Liver (tissue), 8 donors: ENCODE measurements at regions not wholly inside any gene's neighbourhood (a gene's known extent, or its start where the extent isn't known, plus 50 kb on each side); places are given as distances from the start of the nearest gene placed in this dataset.

ENCODE experiments used
- DNase-seq: peaks from one replicate; pipeline ENCODE4 v3.0.0-alpha.2; 2017; ENCODE audit warnings: low spot score
- H3K27ac ChIP-seq, 2 donors: one replicate each; pipeline ENCODE4 v1.7.0; 2013; ENCODE audit warnings: inconsistent platforms in 2 of 2, low read length in 2 of 2, control low read depth in 1 of 2, low read depth in 1 of 2, mild to moderate bottlenecking in 1 of 2
- H3K27me3 ChIP-seq, 4 donors: one replicate each; pipeline versions ENCODE4 v1.6.1 to v1.7.0; 2013; ENCODE audit warnings: low read length in 3 of 4, inconsistent platforms in 1 of 4, mild to moderate bottlenecking in 1 of 4, moderate library complexity in 1 of 4; ENCODE audit not compliant: control insufficient read depth in 4 of 4, insufficient read depth in 4 of 4
- H3K36me3 ChIP-seq, 4 donors: one replicate each; pipeline versions ENCODE4 v1.6.1 to v1.7.0; 2013; ENCODE audit warnings: low read length in 3 of 4, mild to moderate bottlenecking in 3 of 4, low read depth in 1 of 4, moderate library complexity in 1 of 4; ENCODE audit not compliant: control insufficient read depth in 4 of 4, insufficient read depth in 3 of 4
- H3K4me1 ChIP-seq, 4 donors: one replicate each; pipeline versions ENCODE4 v1.6.1 to v1.7.0; 2013; ENCODE audit warnings: low read length in 3 of 4, mild to moderate bottlenecking in 3 of 4, moderate library complexity in 1 of 4; ENCODE audit not compliant: control insufficient read depth in 4 of 4, insufficient read depth in 4 of 4
- H3K4me3 ChIP-seq, 3 donors: one replicate each; pipeline versions ENCODE4 v1.6.1 to v1.7.0; 2013; ENCODE audit warnings: low read length in 3 of 3, control low read depth in 1 of 3, low read depth in 1 of 3, mild to moderate bottlenecking in 1 of 3
- H3K9ac ChIP-seq, 2 donors: one replicate each; pipeline ENCODE4 v1.7.0; 2013; ENCODE audit warnings: low read length in 2 of 2, mild to moderate bottlenecking in 2 of 2, moderate library complexity in 2 of 2, control low read depth in 1 of 2, low read depth in 1 of 2
- H3K9me3 ChIP-seq, 4 donors: one replicate each; pipeline versions ENCODE4 v1.6.1 to v1.7.0; 2013; ENCODE audit warnings: low read length in 3 of 4; ENCODE audit not compliant: control insufficient read depth in 4 of 4
- ATF3 ChIP-seq: IDR thresholded peaks from 2 replicates; pipeline ENCODE4 v1.6.1; 2016; ENCODE audit warnings: antibody characterized with exemption
- CTCF ChIP-seq: fragments of 150-350 bp; IDR thresholded peaks from 2 replicates; pipeline ENCODE4 v1.5.1; 2017; ENCODE audit warnings: improper control_type of control experiment, low read depth, low read length; ENCODE audit not compliant: missing input control
- EGR1 ChIP-seq, 2 donors: IDR thresholded peaks; 2 replicates each; pipeline ENCODE4 v1.6.1; 2016 to 2018; ENCODE audit warnings: antibody characterized with exemption in 2 of 2, low read depth in 2 of 2
- FOXA1 ChIP-seq: IDR thresholded peaks from 2 replicates; pipeline ENCODE4 v1.6.1; 2016; ENCODE audit warnings: antibody characterized with exemption
- FOXA2 ChIP-seq: IDR thresholded peaks from 2 replicates; pipeline ENCODE4 v1.6.1; 2016; ENCODE audit warnings: antibody characterized with exemption
- GABPA ChIP-seq, 2 donors: IDR thresholded peaks in 1 of 2; conservative IDR thresholded peaks in 1 of 2; 2 replicates each; pipeline ENCODE4 v1.6.1; 2016; ENCODE audit warnings: antibody characterized with exemption in 2 of 2, mild to moderate bottlenecking in 1 of 2, moderate library complexity in 1 of 2
- HNF4A ChIP-seq, 2 donors: conservative IDR thresholded peaks; 2 replicates each; pipeline ENCODE4 v1.6.1; 2016; ENCODE audit warnings: antibody characterized with exemption in 2 of 2, mild to moderate bottlenecking in 2 of 2
- HNF4G ChIP-seq: IDR thresholded peaks from 2 replicates; pipeline ENCODE4 v1.6.1; 2016; ENCODE audit warnings: antibody characterized with exemption
- JUND ChIP-seq, 2 donors: IDR thresholded peaks; 2 replicates each; pipeline ENCODE4 v1.6.1; 2016; ENCODE audit warnings: antibody characterized with exemption in 2 of 2
- MAX ChIP-seq: IDR thresholded peaks from 2 replicates; pipeline ENCODE4 v1.6.1; 2016; ENCODE audit warnings: antibody characterized with exemption
- NR2F2 ChIP-seq: IDR thresholded peaks from 2 replicates; pipeline ENCODE4 v1.6.1; 2016; ENCODE audit warnings: antibody characterized with exemption
- RAD21 ChIP-seq, 2 donors: IDR thresholded peaks; 2 replicates each; pipeline ENCODE4 v1.6.1; 2016; ENCODE audit warnings: antibody characterized with exemption in 2 of 2, mild to moderate bottlenecking in 2 of 2
- REST ChIP-seq: IDR thresholded peaks from 2 replicates; pipeline ENCODE4 v1.6.1; 2016; ENCODE audit warnings: antibody characterized with exemption, mild to moderate bottlenecking
- RXRA ChIP-seq, 2 donors: IDR thresholded peaks; 2 replicates each; pipeline ENCODE4 v1.6.1; 2017 to 2018; ENCODE audit warnings: antibody characterized with exemption in 2 of 2, mild to moderate bottlenecking in 1 of 2
- SP1 ChIP-seq: IDR thresholded peaks from 2 replicates; pipeline ENCODE4 v1.6.1; 2018; ENCODE audit warnings: antibody characterized with exemption, mild to moderate bottlenecking
- TAF1 ChIP-seq: conservative IDR thresholded peaks from 2 replicates; pipeline ENCODE4 v1.6.1; 2016; ENCODE audit warnings: antibody characterized with exemption, mild to moderate bottlenecking
- YY1 ChIP-seq: IDR thresholded peaks from 2 replicates; pipeline ENCODE4 v1.6.1; 2016; ENCODE audit warnings: antibody characterized with exemption, mild to moderate bottlenecking
- ZBTB33 ChIP-seq: IDR thresholded peaks from 2 replicates; pipeline ENCODE4 v1.6.1; 2016; ENCODE audit warnings: antibody characterized with exemption
- WGBS: extraction: QIAGEN DNeasy Blood & Tissue Kit; methylation state at CpG from one replicate; pipeline ENCODE4 v1.1.7; 2013; 5-methylcytosine and 5-hydroxymethylcytosine counted together
- donor health status: healthy.
- donor health status: healthy.
- donor health status: healthy.
- donor health status: healthy.
- donor health status: healthy.

- H3K4me3 ChIP-seq: no peak overlapping the region
- H3K4me1 ChIP-seq: no peaks in the 10 kb centered on the region
- no peak for DNase-seq
- H3K9me3 ChIP-seq: no peaks in the 10 kb centered on the region
- H3K9ac ChIP-seq: no peak overlapping the region
- no peak overlapping the region for H3K27ac ChIP-seq
- H3K27me3 ChIP-seq: peaks cover 0 to 13% (median 4%) of the 10 kb centered on the region in 4 donors
- H3K36me3 ChIP-seq: no peaks in the 10 kb centered on the region
- TF ChIP-seq SP1 (no peak), FOXA1 (no peak), GABPA (IDR thresholded peaks at IDR 0.05 in 1 of 2, conservative IDR thresholded peaks at IDR 0.05 in 1 of 2) (no peak), REST (no peak), YY1 (no peak), RAD21 (IDR thresholded peaks at IDR 0.05) (no peak), HNF4G (no peak), EGR1 (IDR thresholded peaks at IDR 0.05; ENCODE audit: low read depth in 2 of 2) (no peak), TAF1 (no peak), ZBTB33 (no peak), JUND (IDR thresholded peaks at IDR 0.05) (no peak), RXRA (IDR thresholded peaks at IDR 0.05) (no peak), ATF3 (no peak), MAX (no peak), FOXA2 (no peak), CTCF (no peak), HNF4A (conservative IDR thresholded peaks at IDR 0.05) (no peak), NR2F2 (no peak)
- 62% methylated on average over 13 of the region's 13 CpGs for WGBS
Measured at GRCh38 chr20:20969701-20970280, 136.4 kb downstream of the LINC00237 start.
